Left ventricle myocardium inferior (tissue), 1 donor: ENCODE measurements at regions not wholly inside any gene's neighbourhood (a gene's known extent, or its start where the extent isn't known, plus 50 kb on each side); places are given as distances from the start of the nearest gene placed in this dataset.

Experiments
- DNase-seq: peaks from one replicate; pipeline ENCODE4 v3.0.0-alpha.2; 2020
- H3K27ac ChIP-seq: fragments of 200-600 bp; replicated peaks from 2 replicates; pipeline ENCODE4 v1.8.0; 2021
- H3K27me3 ChIP-seq: fragments of 200-600 bp; 2 replicates; pipeline ENCODE4 v1.8.0; 2021; ENCODE audit warnings: low read depth
- H3K36me3 ChIP-seq: fragments of 200-600 bp; 2 replicates; pipeline ENCODE4 v1.8.0; 2021
- H3K4me1 ChIP-seq: fragments of 200-600 bp; 2 replicates; pipeline ENCODE4 v1.8.0; 2021
- H3K4me3 ChIP-seq: fragments of 200-600 bp; 2 replicates; pipeline ENCODE4 v1.8.0; 2021; ENCODE audit warnings: mild to moderate bottlenecking, moderate library complexity
- H3K9me3 ChIP-seq: fragments of 200-600 bp; replicated peaks from 2 replicates; pipeline ENCODE4 v1.8.0; 2021
- CTCF ChIP-seq: fragments of 200-600 bp; IDR thresholded peaks from 2 replicates; pipeline ENCODE4 v1.8.0; 2021; ENCODE audit warnings: antibody characterized with exemption, mild to moderate bottlenecking, borderline replicate concordance
- intact Hi-C: fragments of 100-400 bp; cut with micrococcal nuclease; formaldehyde crosslinking; loops from one replicate; pipeline ENCODE4 v1.11.0; 2022
- donor health status: DM: no; HTN: yes; CAD: no; lungs with severe emphysema.

- Histone ChIP-seq H3K27ac (no peak overlapping the region), H3K4me3 (no peak overlapping the region), H3K4me1 (no peaks in the 10 kb centered on the region), H3K27me3 (no peaks in the 10 kb centered on the region), H3K36me3 (no peaks in the 10 kb centered on the region), H3K9me3 (no peaks in the 10 kb centered on the region)
- intact Hi-C loops: no loop called here
- TF ChIP-seq CTCF: no peak
- no peak for DNase-seq
These were observed 181.5 kb upstream of the ACVR2A start for GRCh38 chr2:147663153-147663961.

- H3K4me1 ChIP-seq: no peaks in the 10 kb centered on the region
These were observed 182.6 kb upstream of the ACVR2A start for GRCh38 chr2:147662221-147662620.

GRCh38 chr2:147660680-147661079, 184.1 kb upstream of the ACVR2A start:
- Histone ChIP-seq H3K27ac (no peak overlapping the region), H3K4me3 (no peak overlapping the region), H3K9me3 (no peaks in the 10 kb centered on the region), H3K36me3 (no peaks in the 10 kb centered on the region), H3K27me3 (no peaks in the 10 kb centered on the region), H3K4me1 (no peaks in the 10 kb centered on the region)
- no peak for TF ChIP-seq CTCF
- DNase-seq: no peak
- intact Hi-C loops: no loop called here

More at GRCh38 chr2:147662221-147662620, 182.6 kb upstream of the ACVR2A start:
- H3K36me3 ChIP-seq: no peaks in the 10 kb centered on the region
- no peak for DNase-seq
- TF ChIP-seq CTCF: no peak
- H3K27ac ChIP-seq: no peak overlapping the region
- H3K9me3 ChIP-seq: no peaks in the 10 kb centered on the region
- intact Hi-C loops: no loop called here
- no peaks in the 10 kb centered on the region for H3K27me3 ChIP-seq
- H3K4me3 ChIP-seq: no peak overlapping the region

GRCh38 chr2:147659051-147659450, 185.8 kb upstream of the ACVR2A start:
- Histone ChIP-seq H3K4me3 (no peak overlapping the region), H3K36me3 (no peaks in the 10 kb centered on the region), H3K27ac (no peak overlapping the region), H3K4me1 (no peaks in the 10 kb centered on the region), H3K27me3 (no peaks in the 10 kb centered on the region), H3K9me3 (no peaks in the 10 kb centered on the region)
- no peak for TF ChIP-seq CTCF
- intact Hi-C loops: no loop called here
- no peak for DNase-seq

- Histone ChIP-seq H3K36me3 (no peaks in the 10 kb centered on the region), H3K4me3 (no peak overlapping the region), H3K9me3 (no peaks in the 10 kb centered on the region), H3K27ac (no peak overlapping the region), H3K27me3 (no peaks in the 10 kb centered on the region), H3K4me1 (no peaks in the 10 kb centered on the region)
- intact Hi-C loops: no loop called here
- TF ChIP-seq CTCF: no peak
- no peak for DNase-seq
These were observed 187.5 kb upstream of the ACVR2A start for GRCh38 chr2:147657086-147658000.
